ENCODE measurements at regions not wholly inside any gene's neighbourhood (a gene's known extent, or its start where the extent isn't known, plus 50 kb on each side); places are given as distances from the start of the nearest gene placed in this dataset.

DNA sequence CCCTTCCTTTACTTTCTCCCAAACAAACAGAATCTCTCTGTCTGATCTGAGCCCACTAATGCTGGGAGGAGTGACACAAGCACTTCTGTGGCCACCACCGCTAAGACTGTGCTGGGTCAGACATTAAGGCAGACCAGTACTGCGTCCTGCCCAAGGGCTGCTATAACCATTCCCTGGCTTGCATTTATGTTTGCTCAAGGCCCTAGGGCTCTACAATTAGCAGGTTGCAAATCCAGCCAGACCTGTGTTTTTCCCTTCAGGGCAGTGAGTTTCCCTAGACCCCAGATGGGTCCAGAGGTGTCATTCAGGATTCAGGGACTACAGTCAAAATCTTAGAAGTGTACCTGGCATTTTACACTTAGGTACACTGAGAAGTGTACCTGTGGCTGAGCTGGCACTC lies 89.7 kb downstream of the SPANXN4 start:
- no peak overlapping the region for H3K27ac ChIP-seq (ENCODE audit: low read length, poor library complexity, severe bottlenecking)
- H3K14ac ChIP-seq (ENCODE audit: low read length in 2 of 2), result no peak overlapping the region
- no peak overlapping the region for H2BK12ac ChIP-seq (ENCODE audit: low read length in 2 of 2)
- H3K9ac ChIP-seq (ENCODE audit: low read length), result no peak overlapping the region
- no peaks in the 10 kb centered on the region for H3K27me3 ChIP-seq (ENCODE audit: control insufficient read depth in 1 of 2, insufficient read depth in 1 of 2, low read length in 2 of 2)
- no peak overlapping the region for H3K4me3 ChIP-seq (ENCODE audit: insufficient read depth in 1 of 2, low read depth in 1 of 2, low read length in 2 of 2)
- H2BK5ac ChIP-seq (ENCODE audit: low read depth, low read length, poor library complexity, severe bottlenecking), result no peak overlapping the region
- 85% methylated on average over 2 of the region's 2 CpGs for WGBS
- peaks cover 2% of the 10 kb centered on the region for H3K9me3 ChIP-seq (ENCODE audit: control insufficient read depth, low read length)
- H3K79me1 ChIP-seq (replicated peaks; ENCODE audit: low read length, poor library complexity, severe bottlenecking), result no peaks in the 10 kb centered on the region
- no peak overlapping the region for H4K91ac ChIP-seq (ENCODE audit: low read length)
- no peak overlapping the region for H2BK15ac ChIP-seq (ENCODE audit: low read depth, poor library complexity, severe bottlenecking)
- H2BK120ac ChIP-seq (ENCODE audit: low read depth, low read length), result no peak overlapping the region
- H3K4me1 ChIP-seq (ENCODE audit: control insufficient read depth, insufficient read depth, low read depth, low read length), result no peaks in the 10 kb centered on the region
- H2AK5ac ChIP-seq (ENCODE audit: low read length, severe bottlenecking), result no peak overlapping the region
- no peak overlapping the region for H3K4ac ChIP-seq (ENCODE audit: low read depth in 1 of 2, low read length in 2 of 2)
- DNase-seq, result no peak
- no peaks in the 10 kb centered on the region for H3K36me3 ChIP-seq (ENCODE audit: control insufficient read depth in 1 of 2, insufficient read depth in 2 of 2, low read depth in 1 of 2, low read length in 2 of 2)
- H3K18ac ChIP-seq (ENCODE audit: low read depth in 1 of 2, low read length in 2 of 2), result no peak overlapping the region
- H3K23ac ChIP-seq (ENCODE audit: low read length in 2 of 2), result no peak overlapping the region
- H4K8ac ChIP-seq (ENCODE audit: low read length), result no peak overlapping the region
- no peak overlapping the region for H3K4me2 ChIP-seq (ENCODE audit: low read length, poor library complexity, severe bottlenecking)
- no peak overlapping the region for H2AFZ ChIP-seq (ENCODE audit: low read depth, low read length)

DNA sequence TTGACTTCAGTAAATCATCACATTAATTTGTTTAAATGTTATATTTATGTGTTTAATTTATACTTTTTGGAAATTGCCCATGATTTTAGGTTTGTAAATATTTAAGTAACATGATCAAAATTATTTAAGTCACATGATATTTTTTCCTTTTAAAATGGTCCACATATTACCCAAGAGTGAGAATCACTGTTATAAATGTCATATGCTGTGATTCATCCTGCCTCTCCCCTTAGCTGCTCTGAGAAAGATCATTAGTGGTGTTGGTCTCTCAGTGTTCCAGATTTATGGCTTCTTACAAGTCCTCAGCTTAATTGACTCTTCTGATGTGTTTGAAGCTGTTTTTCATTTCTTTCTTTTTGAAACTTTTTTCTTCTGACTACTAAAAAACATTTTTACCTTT lies 70.1 kb downstream of the SPANXN4 start:
- no peak overlapping the region for H2AFZ ChIP-seq (ENCODE audit: low read depth, low read length)
- H3K9ac ChIP-seq (ENCODE audit: low read length), result no peak overlapping the region
- H2BK15ac ChIP-seq (ENCODE audit: low read depth, poor library complexity, severe bottlenecking), result no peak overlapping the region
- no peak overlapping the region for H3K4ac ChIP-seq (ENCODE audit: low read depth in 1 of 2, low read length in 2 of 2)
- no peak overlapping the region for H3K14ac ChIP-seq (ENCODE audit: low read length in 2 of 2)
- no peaks in the 10 kb centered on the region for H3K4me1 ChIP-seq (ENCODE audit: control insufficient read depth, insufficient read depth, low read depth, low read length)
- no peak overlapping the region for H2BK120ac ChIP-seq (ENCODE audit: low read depth, low read length)
- no peak overlapping the region for H3K4me2 ChIP-seq (ENCODE audit: low read length, poor library complexity, severe bottlenecking)
- no peaks in the 10 kb centered on the region for H3K27me3 ChIP-seq (ENCODE audit: control insufficient read depth in 1 of 2, insufficient read depth in 1 of 2, low read length in 2 of 2)
- H3K23ac ChIP-seq (ENCODE audit: low read length in 2 of 2), result no peak overlapping the region
- no peak overlapping the region for H2BK5ac ChIP-seq (ENCODE audit: low read depth, low read length, poor library complexity, severe bottlenecking)
- no peak overlapping the region for H3K18ac ChIP-seq (ENCODE audit: low read depth in 1 of 2, low read length in 2 of 2)
- no peaks in the 10 kb centered on the region for H3K79me1 ChIP-seq (replicated peaks; ENCODE audit: low read length, poor library complexity, severe bottlenecking)
- no peak for DNase-seq
- H3K9me3 ChIP-seq (ENCODE audit: control insufficient read depth, low read length), result peaks cover 3% of the 10 kb centered on the region
- H2BK12ac ChIP-seq (ENCODE audit: low read length in 2 of 2), result no peak overlapping the region
- H3K4me3 ChIP-seq (ENCODE audit: insufficient read depth in 1 of 2, low read depth in 1 of 2, low read length in 2 of 2), result no peak overlapping the region
- no peak overlapping the region for H3K27ac ChIP-seq (ENCODE audit: low read length, poor library complexity, severe bottlenecking)
- H3K36me3 ChIP-seq (ENCODE audit: control insufficient read depth in 1 of 2, insufficient read depth in 2 of 2, low read depth in 1 of 2, low read length in 2 of 2), result no peaks in the 10 kb centered on the region
- no peak overlapping the region for H4K8ac ChIP-seq (ENCODE audit: low read length)
- H4K91ac ChIP-seq (ENCODE audit: low read length), result no peak overlapping the region
- H2AK5ac ChIP-seq (ENCODE audit: low read length, severe bottlenecking), result no peak overlapping the region

DNA sequence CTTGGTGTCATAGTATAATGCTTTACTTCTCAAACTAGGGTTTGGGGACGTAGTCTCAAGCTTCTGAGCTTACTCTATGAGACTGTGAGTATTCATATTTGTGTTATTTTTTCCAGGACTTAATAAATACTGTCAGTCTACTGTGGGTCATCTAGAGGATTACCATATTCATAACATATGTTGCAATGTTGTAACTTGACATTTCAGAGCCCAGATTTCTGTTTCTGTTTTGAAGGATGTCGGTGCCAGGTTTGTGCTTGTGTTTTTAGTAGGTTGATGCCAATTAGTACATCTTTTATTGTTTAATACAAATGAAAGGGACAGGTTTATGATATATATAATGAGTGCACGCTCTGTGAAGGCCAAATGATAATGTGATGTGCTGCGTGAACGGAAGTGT lies 69.6 kb downstream of the SPANXN4 start:
- H2AK5ac ChIP-seq (ENCODE audit: low read length, severe bottlenecking), result no peak overlapping the region
- no peak overlapping the region for H3K9ac ChIP-seq (ENCODE audit: low read length)
- DNase-seq, result no peak
- no peak overlapping the region for H3K23ac ChIP-seq (ENCODE audit: low read length in 2 of 2)
- no peak overlapping the region for H4K91ac ChIP-seq (ENCODE audit: low read length)
- H4K8ac ChIP-seq (ENCODE audit: low read length), result no peak overlapping the region
- H3K14ac ChIP-seq (ENCODE audit: low read length in 2 of 2), result no peak overlapping the region
- no peaks in the 10 kb centered on the region for H3K4me1 ChIP-seq (ENCODE audit: control insufficient read depth, insufficient read depth, low read depth, low read length)
- H3K27me3 ChIP-seq (ENCODE audit: control insufficient read depth in 1 of 2, insufficient read depth in 1 of 2, low read length in 2 of 2), result no peaks in the 10 kb centered on the region
- no peak overlapping the region for H2BK15ac ChIP-seq (ENCODE audit: low read depth, poor library complexity, severe bottlenecking)
- H3K4ac ChIP-seq (ENCODE audit: low read depth in 1 of 2, low read length in 2 of 2), result no peak overlapping the region
- 74% methylated on average over 4 of the region's 5 CpGs for WGBS
- no peaks in the 10 kb centered on the region for H3K79me1 ChIP-seq (replicated peaks; ENCODE audit: low read length, poor library complexity, severe bottlenecking)
- no peak overlapping the region for H3K27ac ChIP-seq (ENCODE audit: low read length, poor library complexity, severe bottlenecking)
- H2BK120ac ChIP-seq (ENCODE audit: low read depth, low read length), result no peak overlapping the region
- H2BK12ac ChIP-seq (ENCODE audit: low read length in 2 of 2), result no peak overlapping the region
- H2AFZ ChIP-seq (ENCODE audit: low read depth, low read length), result no peak overlapping the region
- H3K4me2 ChIP-seq (ENCODE audit: low read length, poor library complexity, severe bottlenecking), result no peak overlapping the region
- H3K9me3 ChIP-seq (ENCODE audit: control insufficient read depth, low read length), result peaks cover 3% of the 10 kb centered on the region
- H3K4me3 ChIP-seq (ENCODE audit: insufficient read depth in 1 of 2, low read depth in 1 of 2, low read length in 2 of 2), result no peak overlapping the region
- no peaks in the 10 kb centered on the region for H3K36me3 ChIP-seq (ENCODE audit: control insufficient read depth in 1 of 2, insufficient read depth in 2 of 2, low read depth in 1 of 2, low read length in 2 of 2)
- no peak overlapping the region for H3K18ac ChIP-seq (ENCODE audit: low read depth in 1 of 2, low read length in 2 of 2)
- H2BK5ac ChIP-seq (ENCODE audit: low read depth, low read length, poor library complexity, severe bottlenecking), result no peak overlapping the region

DNA sequence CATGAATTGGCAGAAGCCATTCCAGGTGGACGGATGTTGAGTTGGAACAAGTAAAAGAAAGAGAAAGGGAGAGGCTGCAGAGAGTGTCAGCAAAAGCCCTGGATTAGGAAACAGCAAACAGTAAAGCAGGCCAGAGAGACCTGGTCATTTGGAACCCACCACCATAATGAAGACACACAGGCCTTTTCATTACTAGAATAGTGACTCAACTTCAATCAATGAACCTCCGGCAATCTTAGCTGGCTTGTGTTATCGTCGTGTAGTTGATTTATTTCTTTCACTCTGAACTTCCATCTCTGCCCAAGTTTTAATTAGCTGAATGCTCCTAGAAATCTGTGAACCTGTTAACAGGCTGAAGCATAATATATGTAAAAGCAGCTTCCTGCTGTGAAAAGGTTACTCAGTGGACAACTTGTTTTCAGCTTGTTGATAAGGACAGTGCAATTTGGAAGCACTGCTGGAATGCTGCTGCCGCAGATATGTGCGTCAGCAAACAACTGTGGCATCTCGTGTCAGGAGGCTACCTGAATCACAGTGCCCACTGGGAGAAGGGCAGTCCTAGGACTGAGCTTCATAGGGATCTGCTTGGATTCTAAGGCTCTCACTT lies 68.8 kb downstream of the SPANXN4 start:
- Histone ChIP-seq H2BK12ac (ENCODE audit: low read length in 2 of 2) (no peak overlapping the region), H2BK5ac (ENCODE audit: low read depth, low read length, poor library complexity, severe bottlenecking) (no peak overlapping the region), H3K4me2 (ENCODE audit: low read length, poor library complexity, severe bottlenecking) (no peak overlapping the region), H3K4ac (ENCODE audit: low read depth in 1 of 2, low read length in 2 of 2) (no peak overlapping the region), H2AK5ac (ENCODE audit: low read length, severe bottlenecking) (no peak overlapping the region), H4K8ac (ENCODE audit: low read length) (no peak overlapping the region), H3K36me3 (ENCODE audit: control insufficient read depth in 1 of 2, insufficient read depth in 2 of 2, low read depth in 1 of 2, low read length in 2 of 2) (no peaks in the 10 kb centered on the region), H2BK120ac (ENCODE audit: low read depth, low read length) (no peak overlapping the region), H3K9ac (ENCODE audit: low read length) (no peak overlapping the region), H3K27me3 (ENCODE audit: control insufficient read depth in 1 of 2, insufficient read depth in 1 of 2, low read length in 2 of 2) (no peaks in the 10 kb centered on the region), H3K27ac (ENCODE audit: low read length, poor library complexity, severe bottlenecking) (no peak overlapping the region), H3K79me1 (replicated peaks; ENCODE audit: low read length, poor library complexity, severe bottlenecking) (no peaks in the 10 kb centered on the region), H3K23ac (ENCODE audit: low read length in 2 of 2) (no peak overlapping the region), H2AFZ (ENCODE audit: low read depth, low read length) (no peak overlapping the region), H3K14ac (ENCODE audit: low read length in 2 of 2) (no peak overlapping the region), H4K91ac (ENCODE audit: low read length) (no peak overlapping the region), H2BK15ac (ENCODE audit: low read depth, poor library complexity, severe bottlenecking) (no peak overlapping the region), H3K4me3 (ENCODE audit: insufficient read depth in 1 of 2, low read depth in 1 of 2, low read length in 2 of 2) (no peak overlapping the region), H3K9me3 (ENCODE audit: control insufficient read depth, low read length) (peaks cover 3% of the 10 kb centered on the region), H3K4me1 (ENCODE audit: control insufficient read depth, insufficient read depth, low read depth, low read length) (no peaks in the 10 kb centered on the region), H3K18ac (ENCODE audit: low read depth in 1 of 2, low read length in 2 of 2) (no peak overlapping the region)
- WGBS, result 86% methylated on average over 6 of the region's 7 CpGs
- no peak for DNase-seq
